Fibroblast of peridontal ligament (primary cell): ENCODE measurements at regions not wholly inside any gene's neighbourhood (a gene's known extent, or its start where the extent isn't known, plus 50 kb on each side); places are given as distances from the start of the nearest gene placed in this dataset.

Experiments used
- DNase-seq: peaks from one replicate; pipeline ENCODE4 v3.0.0-alpha.2; 2010; ENCODE audit errors: extremely low read depth

GRCh38 chr1:209427277-209427676 is 156.2 kb upstream of the CAMK1G start:
- DNase-seq: no peak

GRCh38 chr1:209427811-209428210 is 155.7 kb upstream of the CAMK1G start:
- DNase-seq: no peak

DNA sequence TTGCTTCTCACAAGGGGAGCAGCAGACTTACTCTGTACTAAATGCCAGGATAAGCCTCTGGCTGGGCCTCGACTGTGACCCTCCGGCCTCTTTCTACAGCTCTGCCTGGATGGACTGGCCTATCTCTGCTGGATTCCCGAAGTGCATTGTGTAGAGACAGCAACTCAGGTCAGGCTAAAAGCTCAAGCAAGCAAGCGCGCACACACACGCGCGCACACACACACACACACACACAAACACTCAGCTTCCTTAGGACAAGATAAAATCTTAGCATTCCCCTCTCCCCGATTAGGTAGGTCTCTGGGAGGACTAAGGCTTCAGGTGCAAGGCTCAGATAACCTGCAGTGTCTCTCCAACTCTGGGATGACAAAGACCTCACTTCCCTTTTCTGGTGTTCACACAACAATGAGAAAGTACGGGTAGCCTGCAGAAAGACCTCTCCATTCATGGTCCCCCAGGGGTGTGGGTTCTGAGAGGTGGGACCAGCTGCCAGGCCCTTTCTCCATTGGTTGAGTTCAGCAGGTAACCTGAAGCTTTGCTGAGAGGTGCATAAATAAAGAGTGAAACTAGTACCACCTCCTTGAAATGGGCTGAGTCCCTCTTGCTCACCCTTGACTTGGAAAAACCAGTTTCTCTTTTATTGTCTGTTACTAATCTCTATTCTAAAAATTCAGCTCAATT is 155.1 kb upstream of the CAMK1G start:
- no peak for DNase-seq

- DNase-seq: no peak
Measured at GRCh38 chr1:209429611-209430010, 153.9 kb upstream of the CAMK1G start.

- no peak for DNase-seq
Measured at GRCh38 chr1:209430107-209430506, 153.4 kb upstream of the CAMK1G start.

DNA sequence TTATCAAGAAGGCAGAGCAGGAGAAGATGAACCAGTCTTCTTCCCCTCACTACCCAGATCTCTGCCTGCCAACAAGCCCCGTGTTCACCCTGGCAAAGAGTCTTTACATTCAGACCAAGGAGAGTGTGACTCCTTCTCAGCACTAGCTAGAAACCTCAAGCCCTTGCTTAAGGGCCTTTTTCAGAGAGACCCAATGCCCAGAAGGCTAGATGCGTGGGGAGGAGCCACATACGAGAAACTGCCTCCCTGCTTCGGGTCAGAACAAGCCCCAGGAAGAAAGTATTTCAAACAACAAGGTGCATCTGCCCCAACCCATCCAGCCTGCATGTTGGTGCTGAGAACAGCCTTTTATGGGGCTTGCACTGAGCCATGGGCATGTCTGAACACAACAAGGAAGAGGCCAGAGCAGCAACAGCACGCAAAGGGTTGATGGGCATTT is 152.7 kb upstream of the CAMK1G start:
- no peak for DNase-seq

DNA sequence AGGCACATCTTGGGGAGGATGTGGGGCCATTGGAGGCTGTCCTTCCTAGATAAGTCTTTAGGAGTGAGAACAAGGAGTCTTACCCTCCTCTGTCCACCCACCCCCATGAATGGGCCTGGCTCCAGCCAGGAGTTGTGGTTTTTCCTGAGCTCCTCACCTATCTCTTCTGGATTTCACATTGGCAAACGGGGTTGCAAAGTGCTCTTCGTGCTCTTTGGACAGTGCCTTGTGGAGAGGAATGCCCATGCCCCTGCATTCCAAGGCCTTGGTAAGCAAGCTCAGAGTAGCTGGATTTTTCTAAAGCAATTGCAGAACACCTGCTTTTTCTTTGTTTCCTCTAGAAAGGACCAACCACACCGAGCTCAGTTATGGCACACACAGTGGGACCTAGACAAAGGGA is 152.1 kb upstream of the CAMK1G start:
- no peak for DNase-seq

- no peak for DNase-seq
Measured at GRCh38 chr1:209431813-209432442, 151.6 kb upstream of the CAMK1G start.

DNA sequence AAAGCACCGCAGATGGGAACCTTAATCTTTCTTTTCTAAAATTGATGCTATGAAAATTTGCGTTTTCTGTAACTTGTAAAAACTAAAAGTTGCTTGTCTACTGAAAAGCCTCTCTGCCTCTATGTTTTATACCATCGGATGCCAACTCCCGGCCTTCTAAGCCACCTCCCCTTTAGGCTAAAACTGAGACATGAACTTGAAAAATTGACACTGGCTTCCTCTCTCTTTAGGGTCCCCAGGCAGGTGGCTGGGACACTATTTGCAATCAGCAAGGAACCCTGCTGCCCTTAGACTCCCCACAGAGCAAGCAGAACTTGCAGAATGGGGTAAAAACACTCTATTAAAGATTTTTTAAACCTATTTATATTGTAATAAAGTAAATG is 151.1 kb upstream of the CAMK1G start:
- no peak for DNase-seq

DNA sequence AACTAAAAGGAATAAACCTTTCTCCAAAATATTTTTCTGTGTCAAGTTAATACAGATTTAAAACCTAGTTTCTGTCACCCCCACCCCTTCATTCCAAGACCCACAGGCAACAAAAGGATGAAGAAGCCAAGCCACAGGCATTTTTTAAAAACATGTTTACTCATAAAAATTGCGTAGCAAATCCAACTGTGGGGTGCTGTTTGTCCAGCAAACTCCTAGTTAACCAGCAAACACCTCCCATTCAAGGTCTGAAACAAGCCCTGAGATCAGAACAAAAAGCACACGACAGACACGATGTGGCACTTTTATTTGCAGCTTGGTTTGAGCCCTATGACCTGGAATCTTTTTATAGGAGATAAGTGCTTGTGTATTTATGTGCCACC is 149.9 kb upstream of the CAMK1G start:
- DNase-seq: peak; percentile 22

- DNase-seq: no peak
Measured at GRCh38 chr1:209434066-209434465, 149.4 kb upstream of the CAMK1G start.

- no peak for DNase-seq
Measured at GRCh38 chr1:209434631-209435217, 148.8 kb upstream of the CAMK1G start.

DNA sequence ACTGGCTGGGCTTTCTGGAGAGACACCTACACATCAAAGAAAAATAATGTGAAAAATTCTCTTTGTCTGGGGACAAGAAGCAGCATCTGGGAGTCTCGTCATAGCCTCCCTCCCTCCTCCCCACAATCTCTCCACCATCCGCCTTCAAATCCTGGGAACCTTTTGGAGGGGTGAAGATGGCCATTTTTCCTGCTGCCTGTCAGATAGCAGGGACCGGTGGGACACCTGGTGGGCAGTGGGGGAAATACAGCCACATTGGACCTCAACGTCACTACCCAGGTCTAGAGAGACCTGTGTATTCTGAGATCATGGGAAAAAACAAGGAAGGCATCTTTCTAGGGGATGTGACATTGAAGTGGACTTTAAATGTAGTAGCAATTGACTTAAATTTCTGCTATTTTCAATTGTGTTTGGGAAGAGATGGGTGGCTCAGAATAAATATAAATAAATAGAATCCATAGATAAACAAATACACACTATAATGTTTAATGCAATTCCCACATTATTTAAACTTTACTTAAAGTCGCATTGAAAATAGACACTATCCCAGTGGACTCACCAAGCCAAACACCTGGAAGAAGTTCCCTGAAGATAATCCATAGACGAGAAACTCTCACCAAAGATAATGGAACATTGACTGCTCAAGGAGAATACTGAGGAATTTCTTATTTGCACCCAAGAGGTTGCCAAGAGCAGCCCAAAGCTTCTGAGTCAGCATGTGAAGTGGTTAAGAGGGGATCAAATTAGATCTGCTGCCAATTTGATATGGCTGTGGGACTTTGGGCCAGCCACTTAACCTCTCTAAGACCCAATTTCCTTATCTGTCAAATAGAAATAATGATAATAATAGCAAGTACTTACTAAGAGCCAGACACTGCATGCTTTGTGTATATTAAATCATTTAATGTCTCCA is 147.6 kb upstream of the CAMK1G start:
- DNase-seq: peak; percentile 77

GRCh38 chr1:209439828-209440227 is 143.7 kb upstream of the CAMK1G start:
- no peak for DNase-seq

GRCh38 chr1:209443361-209443931 is 140.1 kb upstream of the CAMK1G start:
- no peak for DNase-seq

- DNase-seq: no peak
Measured at GRCh38 chr1:209443975-209444651, 139.4 kb upstream of the CAMK1G start.

- DNase-seq: no peak
Measured at GRCh38 chr1:209444961-209445360, 138.6 kb upstream of the CAMK1G start.

DNA sequence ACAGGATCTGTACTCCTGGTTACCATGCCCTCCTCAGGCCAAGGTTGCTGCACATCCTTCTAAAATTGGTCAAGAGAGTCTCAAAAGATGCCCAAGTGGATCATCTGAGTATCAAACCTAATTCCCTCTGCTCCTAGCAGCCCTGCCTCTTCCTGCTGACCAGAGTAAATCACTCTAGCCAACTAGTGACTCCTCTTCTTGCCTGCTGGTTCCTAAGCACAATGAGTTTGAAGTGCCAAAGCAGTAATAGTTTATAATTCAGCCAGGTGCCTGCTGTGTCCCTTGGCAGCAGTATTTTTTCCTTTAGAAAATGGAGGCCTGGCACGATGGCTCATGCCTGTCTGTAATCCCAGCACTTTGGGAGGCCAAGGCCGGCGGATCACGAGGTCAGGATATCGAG is 137.9 kb upstream of the CAMK1G start:
- no peak for DNase-seq

GRCh38 chr1:209446356-209446755 is 137.2 kb upstream of the CAMK1G start:
- no peak for DNase-seq

DNA sequence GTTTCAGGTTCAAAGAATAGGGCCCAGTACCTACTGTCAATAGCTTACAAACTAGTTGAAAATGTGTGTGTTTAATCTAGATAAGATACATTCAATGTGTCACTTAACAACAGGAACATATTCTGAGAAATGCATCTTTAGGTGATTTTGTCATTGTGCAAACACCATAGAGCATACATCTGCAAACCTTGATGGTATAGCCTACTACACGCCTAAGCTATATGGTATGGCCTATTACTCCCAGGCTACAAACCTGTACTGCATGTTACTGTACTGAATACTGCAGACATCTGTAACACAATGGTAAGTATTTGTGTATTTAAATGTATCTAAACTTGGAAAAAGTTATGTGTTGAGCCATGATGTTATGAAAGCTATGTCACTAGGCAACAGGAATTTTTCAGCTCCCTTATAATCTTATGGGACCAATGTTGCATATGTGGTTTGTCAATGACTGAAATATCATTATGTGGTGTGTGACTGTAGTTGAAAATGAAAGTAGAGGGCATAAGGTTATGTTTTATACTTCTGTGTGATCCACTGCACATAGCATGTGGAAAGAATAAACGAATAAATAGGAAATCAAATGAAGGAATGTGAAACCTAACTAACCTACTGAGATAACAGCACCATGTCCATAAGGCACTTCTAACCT is 129.0 kb upstream of the CAMK1G start:
- no peak for DNase-seq

- no peak for DNase-seq
Measured at GRCh38 chr1:209455145-209455544, 128.4 kb upstream of the CAMK1G start.
